ENCODE measurements at regions not wholly inside any gene's neighbourhood (a gene's known extent, or its start where the extent isn't known, plus 50 kb on each side); places are given as distances from the start of the nearest gene placed in this dataset.

- DNase-seq, result no peak
Measured at GRCh38 chr2:226652983-226653765, 146.4 kb downstream of the IRS1 start.

- DNase-seq, result no peak
Measured at GRCh38 chr2:226652369-226652768, 147.3 kb downstream of the IRS1 start.

GRCh38 chr2:226649871-226650660 is 149.6 kb downstream of the IRS1 start:
- DNase-seq, result peak; percentile 91

- no peak for DNase-seq
Measured at GRCh38 chr2:226649201-226649600, 150.4 kb downstream of the IRS1 start.

GRCh38 chr2:226647621-226648518 is 151.8 kb downstream of the IRS1 start:
- DNase-seq, result no peak

DNA sequence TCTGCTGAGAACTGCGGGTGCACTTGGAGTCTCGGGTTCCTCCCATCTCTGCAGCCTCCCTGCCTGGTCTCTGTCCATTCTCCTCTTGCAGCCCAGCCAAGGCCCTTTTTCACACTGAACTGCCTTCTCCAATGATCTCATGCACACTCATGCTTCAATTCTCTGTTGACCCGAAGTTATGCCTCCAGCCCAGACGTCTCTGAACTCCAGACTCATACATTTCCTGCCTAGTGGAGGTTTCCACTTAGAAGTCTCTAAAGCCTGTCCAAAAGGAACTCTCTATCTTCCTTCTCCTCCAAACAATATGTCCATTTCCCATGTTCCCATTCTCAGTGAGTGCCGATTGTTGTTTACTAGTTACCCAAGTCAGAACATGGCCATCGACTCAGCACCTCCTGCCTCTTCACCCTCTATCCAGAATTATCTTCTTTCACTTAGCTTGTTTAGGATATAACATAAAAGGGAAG is 155.2 kb downstream of the IRS1 start:
- no peak for DNase-seq

- no peak for DNase-seq
Measured at GRCh38 chr2:226643946-226644282, 155.7 kb downstream of the IRS1 start.

GRCh38 chr2:226643030-226643945 is 156.3 kb downstream of the IRS1 start:
- DNase-seq, result no peak

DNA sequence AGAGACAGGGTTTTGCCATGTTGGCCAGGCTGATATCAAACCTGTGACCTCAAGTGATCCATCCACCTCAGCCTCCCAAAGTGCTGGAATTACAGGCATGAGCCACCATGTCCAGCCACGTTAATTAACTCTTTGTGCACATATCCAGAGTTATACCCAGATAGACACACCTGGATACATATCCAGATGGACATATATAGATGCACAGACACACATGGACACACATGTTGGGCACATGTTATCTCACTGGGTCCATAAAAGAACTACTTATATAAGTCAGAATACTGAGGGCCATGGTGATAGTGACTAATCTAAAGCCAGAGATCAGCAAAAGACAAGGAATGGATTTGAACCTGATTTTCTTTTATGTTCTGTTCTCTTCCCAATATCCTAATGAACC is 158.6 kb downstream of the IRS1 start:
- DNase-seq, result no peak

DNA sequence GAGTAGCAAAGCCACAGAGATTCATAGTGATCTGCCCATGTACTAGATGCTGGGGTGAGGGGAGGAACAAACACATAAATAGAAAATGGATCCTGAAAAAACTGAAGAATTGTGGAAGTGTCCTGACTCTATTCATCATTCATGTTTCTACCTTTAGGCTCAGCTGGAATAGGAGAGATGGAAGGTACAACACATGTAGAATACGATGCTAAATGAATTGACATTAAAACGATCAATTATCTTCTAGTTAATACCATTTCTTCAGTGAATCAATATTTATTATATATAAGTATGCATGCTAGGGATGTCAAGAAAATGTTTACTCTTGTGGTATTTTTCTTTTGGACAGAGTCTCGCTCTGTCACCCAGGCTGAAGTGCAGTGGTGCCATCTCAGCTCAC is 159.1 kb downstream of the IRS1 start:
- DNase-seq, result no peak

- no peak for DNase-seq
Measured at GRCh38 chr2:226639550-226639949, 160.1 kb downstream of the IRS1 start.

GRCh38 chr2:226638576-226638975 is 161.0 kb downstream of the IRS1 start:
- DNase-seq, result no peak

DNA sequence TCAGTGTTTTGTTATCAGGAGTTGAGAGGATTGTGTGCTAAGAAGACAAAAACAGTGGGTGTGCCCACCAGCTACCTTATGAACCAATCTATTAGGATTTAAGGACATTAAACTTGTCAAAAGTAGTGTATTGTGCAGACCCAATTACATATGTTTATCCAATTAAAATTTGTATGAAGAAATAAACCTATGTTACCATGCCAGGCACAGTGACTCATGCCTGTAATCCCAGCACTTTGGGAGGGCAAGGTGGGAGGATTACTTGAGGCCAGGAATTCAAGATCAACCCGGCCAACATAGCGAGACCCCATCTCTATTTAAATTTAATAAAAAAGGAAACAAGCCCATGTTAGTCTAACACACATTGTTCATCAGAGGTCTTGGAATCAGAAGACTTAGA is 162.2 kb downstream of the IRS1 start:
- no peak for DNase-seq

GRCh38 chr2:226636586-226636985 is 163.0 kb downstream of the IRS1 start:
- no peak for DNase-seq

GRCh38 chr2:226634943-226635604 is 164.5 kb downstream of the IRS1 start:
- no peak for DNase-seq

DNA sequence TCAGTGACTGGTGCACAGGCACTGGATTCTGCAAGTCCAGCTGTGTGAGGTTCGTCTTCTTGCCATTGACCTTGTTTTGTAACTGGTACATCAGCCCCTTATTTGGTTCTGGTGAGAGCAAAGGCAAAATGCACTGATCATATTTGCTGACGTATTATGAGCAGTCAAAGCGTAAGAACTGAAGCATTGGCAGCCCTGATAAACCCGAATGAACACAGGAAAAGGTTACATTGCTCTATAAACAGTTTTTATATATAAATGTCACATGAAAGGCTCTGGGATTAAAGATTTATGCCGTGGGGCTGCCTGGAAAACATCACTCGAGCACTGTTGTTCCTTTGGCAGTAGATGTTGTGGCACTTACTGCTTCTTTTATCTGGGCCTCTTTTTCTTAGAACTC is 167.9 kb downstream of the IRS1 start:
- DNase-seq, result no peak

GRCh38 chr2:226631187-226631586 is 168.4 kb downstream of the IRS1 start:
- no peak for DNase-seq

DNA sequence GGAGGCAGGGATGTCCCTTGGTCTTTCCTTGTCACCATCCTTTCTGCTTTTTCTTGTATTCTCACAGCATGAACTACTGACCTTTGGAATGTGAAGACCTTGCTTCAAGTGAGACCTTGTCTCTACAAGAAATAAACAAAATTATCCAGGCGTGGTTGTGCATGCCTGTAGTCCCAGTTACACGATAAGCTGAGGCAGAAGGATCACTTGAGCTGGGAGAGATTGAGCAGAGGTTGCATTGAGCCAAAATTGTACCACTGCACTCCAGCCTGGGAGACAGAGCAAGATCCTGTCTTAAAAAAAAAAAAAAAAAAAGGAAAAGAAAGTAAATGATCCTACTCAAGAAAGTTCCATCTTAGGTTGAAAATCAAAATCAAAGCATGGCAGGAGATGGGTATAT is 173.7 kb downstream of the IRS1 start:
- DNase-seq, result no peak

DNA sequence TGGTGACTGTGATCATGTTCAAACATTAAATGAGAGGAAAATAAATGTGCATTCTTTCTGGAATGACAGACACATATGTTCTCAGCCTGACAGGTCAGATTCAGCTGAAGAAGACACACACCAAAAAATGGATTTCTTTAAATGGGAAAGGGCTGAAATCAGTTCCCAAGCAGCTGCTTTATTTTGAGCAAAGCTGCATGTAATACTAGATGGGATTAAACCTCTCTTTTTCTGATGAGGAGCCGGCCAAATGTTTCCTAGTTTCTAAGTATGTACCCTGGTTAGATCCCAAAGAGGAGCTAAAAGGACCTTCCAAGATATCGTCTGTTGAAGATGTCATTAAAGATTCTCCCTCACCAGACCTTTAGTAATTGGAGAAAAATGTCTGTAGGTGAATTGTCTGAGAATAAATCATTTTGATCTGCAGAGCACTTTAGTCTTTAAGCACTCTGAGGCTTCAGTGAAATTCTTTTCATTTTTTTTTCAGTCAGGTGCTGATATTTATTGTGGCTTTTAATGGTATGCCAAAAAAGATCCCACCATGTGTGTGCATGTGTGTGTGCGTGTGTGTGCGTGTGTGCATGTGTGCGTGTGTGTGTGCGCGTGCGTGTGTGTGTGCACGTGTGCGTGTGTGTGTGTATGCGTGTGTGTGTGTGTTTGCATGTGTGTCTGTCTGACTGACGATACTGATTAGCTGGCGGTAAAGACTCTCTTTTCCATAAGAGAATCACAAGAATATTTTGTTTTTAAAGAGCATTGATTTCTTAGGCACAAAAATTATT is 175.8 kb downstream of the IRS1 start:
- no peak for DNase-seq

- peak; percentile 9 for DNase-seq
Measured at GRCh38 chr2:226622484-226622883, 177.1 kb downstream of the IRS1 start.

DNA sequence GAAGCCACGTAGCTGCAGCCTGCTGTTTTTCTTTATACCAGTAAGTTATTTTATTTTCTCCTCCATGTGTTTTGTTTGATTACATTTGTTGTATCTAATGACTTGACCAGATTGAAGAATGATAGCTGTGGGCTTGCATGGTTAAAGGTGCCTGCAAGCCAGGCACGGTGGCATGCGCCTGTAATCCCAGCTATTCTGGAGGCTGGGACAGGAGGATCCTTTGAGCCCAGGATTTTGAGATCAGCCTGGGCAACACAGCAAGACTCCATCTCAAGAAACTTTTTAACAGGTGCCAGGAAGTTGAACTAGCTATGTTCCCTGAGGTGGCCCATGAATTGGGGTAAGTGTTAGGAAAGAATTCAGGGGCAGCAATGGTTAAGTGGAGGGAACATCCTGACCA is 179.4 kb downstream of the IRS1 start:
- DNase-seq, result no peak
